CD4-positive, alpha-beta T cell (primary cell): ENCODE measurements at regions not wholly inside any gene's neighbourhood (a gene's known extent, or its start where the extent isn't known, plus 50 kb on each side); places are given as distances from the start of the nearest gene placed in this dataset.

Experiments
- ATAC-seq: fragments of 200-7000 bp; cut with Tn5 transposase; one replicate; pipeline ENCODE4 v1.10.0; 2022; ENCODE audit warnings: mild to moderate bottlenecking; ENCODE audit not compliant: poor library complexity
- CTCF ChIA-PET: fragments of 350-600 bp; sonication (Branson Sonifier 250); formaldehyde crosslinking; loops from one replicate; lab custom pipeline; 2021; ENCODE audit warnings: antibody characterized with exemption, inconsistent platforms; lab: Charles Lee
- POLR2A ChIA-PET: fragments of 350-600 bp; sonication (Branson Sonifier 250); formaldehyde crosslinking; loops from one replicate; lab custom pipeline; 2021; ENCODE audit warnings: antibody characterized with exemption, inconsistent platforms; lab: Charles Lee
- DNase-seq, 14 experiments: peaks; one replicate each; pipeline ENCODE4 v3.0.0-alpha.2; 2013 to 2020; ENCODE audit warnings: mixed read lengths in 2 of 14
- H3K27ac ChIP-seq, 2 donors: one replicate each; pipeline versions ENCODE4 v1.5.1 to v1.7.0; 2013; ENCODE audit warnings: low read length in 2 of 2, low read depth in 1 of 2, mild to moderate bottlenecking in 1 of 2
- H3K27me3 ChIP-seq, 2 experiments: 1 replicate in 1 of 2; 2 replicates in 1 of 2; pipeline versions ENCODE4 v1.6.1 to v1.7.0; 2013; ENCODE audit warnings: low read length in 2 of 2, control low read depth in 1 of 2, mild to moderate bottlenecking in 1 of 2, moderate library complexity in 1 of 2; ENCODE audit not compliant: insufficient read depth in 2 of 2, control insufficient read depth in 1 of 2
- H3K36me3 ChIP-seq: one replicate; pipeline ENCODE4 v1.6.1; 2013; ENCODE audit warnings: low read length, control low read depth; ENCODE audit not compliant: insufficient read depth
- H3K4me1 ChIP-seq: one replicate; pipeline ENCODE4 v1.6.1; 2013; ENCODE audit warnings: low read length, control low read depth; ENCODE audit not compliant: insufficient read depth
- H3K4me3 ChIP-seq: one replicate; pipeline ENCODE4 v1.5.1; 2013; ENCODE audit warnings: mild to moderate bottlenecking, low read length, moderate library complexity
- H3K9me3 ChIP-seq, 2 experiments: 1 replicate in 1 of 2; 2 replicates in 1 of 2; pipeline versions ENCODE4 v1.6.1 to v1.7.0; 2013; ENCODE audit warnings: low read length in 2 of 2, mild to moderate bottlenecking in 2 of 2, control low read depth in 1 of 2, moderate library complexity in 1 of 2; ENCODE audit not compliant: control insufficient read depth in 1 of 2, insufficient read depth in 1 of 2
- H3K27ac Mint-ChIP-seq: one replicate; pipeline ENCODE4 v1.8.0; 2020; ENCODE audit warnings: mixed read lengths
- H3K27me3 Mint-ChIP-seq: one replicate; pipeline ENCODE4 v1.8.0; 2021; ENCODE audit warnings: mixed read lengths
- H3K36me3 Mint-ChIP-seq: one replicate; pipeline ENCODE4 v1.8.0; 2021; ENCODE audit warnings: low read depth, mixed read lengths
- H3K4me1 Mint-ChIP-seq: one replicate; pipeline ENCODE4 v1.8.0; 2021; ENCODE audit warnings: low read depth, mixed read lengths
- H3K4me3 Mint-ChIP-seq: one replicate; pipeline ENCODE4 v1.8.0; 2020; ENCODE audit warnings: mild to moderate bottlenecking, mixed read lengths
- H3K9me3 Mint-ChIP-seq: one replicate; pipeline ENCODE4 v1.8.0; 2020; ENCODE audit warnings: mixed read lengths
- intact Hi-C, 2 experiments: fragments of 100-400 bp; cut with DNase I in 1 of 2; cut with micrococcal nuclease in 1 of 2; formaldehyde crosslinking; loops; one replicate each; pipeline versions ENCODE4 v1.15.1 to v1.9.0; 2023 to 2025; cut with DNase I, micrococcal nuclease
- TF ChIP-seq, protein P1 (sequence below): fragments of 200-600 bp; IDR thresholded peaks from one replicate; pipeline ENCODE4 v1.8.0; 2022; ENCODE audit warnings: antibody characterized with exemption, mild to moderate bottlenecking

DNA sequence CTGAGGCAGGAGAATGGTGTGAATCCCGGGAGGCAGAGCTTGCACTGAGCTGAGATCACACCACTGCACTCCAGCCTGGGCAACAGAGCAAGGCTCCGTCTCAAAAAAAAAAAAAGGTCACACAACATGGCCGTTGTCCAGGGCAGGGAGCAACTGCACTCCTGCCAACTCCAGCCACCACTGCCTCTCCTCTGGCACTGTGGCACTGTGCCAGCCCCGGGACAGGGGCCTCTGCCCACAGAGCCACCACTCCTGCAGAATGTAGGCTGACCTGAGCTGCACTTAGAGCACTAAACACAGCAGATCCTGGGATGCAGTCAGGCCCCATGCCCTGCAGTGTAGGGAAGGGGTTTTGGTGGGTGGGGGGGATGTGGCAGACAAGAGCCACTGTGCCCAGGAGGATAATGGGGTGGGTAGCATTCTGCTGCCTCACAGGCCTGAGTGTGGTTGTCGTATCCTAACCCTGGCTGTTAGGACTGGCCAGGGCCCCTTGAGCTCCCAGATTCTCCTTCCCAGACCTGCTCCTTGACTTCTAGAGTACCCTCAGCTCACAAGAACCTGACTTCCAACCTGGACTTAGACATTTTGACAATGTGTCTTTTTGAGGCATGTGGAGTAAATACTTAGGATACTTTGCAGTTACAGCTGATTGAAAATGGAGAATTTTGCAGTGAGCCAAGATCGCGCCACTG, 69.4 kb upstream of the SH3RF3 start:
- no peaks in the 10 kb centered on the region for H3K27me3 Mint-ChIP-seq
- H3K4me3 ChIP-seq: no peak overlapping the region
- intact Hi-C loops: loop anchor here in 1 of 2 experiments (5.0 kb wide), 1 partner anchor 72 kb away; the partner anchor contains the start of gene EDAR
- H3K27ac Mint-ChIP-seq: no peak overlapping the region
- ChIA-PET CTCF (no interaction called here), POLR2A (interaction anchor here (0.6 to 3.1 kb wide), 4 partner anchors 24 to 46 kb away, joined by 3 to 22 read pairs (median 3); no protein-coding TSS in a partner anchor)
- ATAC-seq (no peak), DNase-seq (no peak)
- TF ChIP-seq, protein P1, sequence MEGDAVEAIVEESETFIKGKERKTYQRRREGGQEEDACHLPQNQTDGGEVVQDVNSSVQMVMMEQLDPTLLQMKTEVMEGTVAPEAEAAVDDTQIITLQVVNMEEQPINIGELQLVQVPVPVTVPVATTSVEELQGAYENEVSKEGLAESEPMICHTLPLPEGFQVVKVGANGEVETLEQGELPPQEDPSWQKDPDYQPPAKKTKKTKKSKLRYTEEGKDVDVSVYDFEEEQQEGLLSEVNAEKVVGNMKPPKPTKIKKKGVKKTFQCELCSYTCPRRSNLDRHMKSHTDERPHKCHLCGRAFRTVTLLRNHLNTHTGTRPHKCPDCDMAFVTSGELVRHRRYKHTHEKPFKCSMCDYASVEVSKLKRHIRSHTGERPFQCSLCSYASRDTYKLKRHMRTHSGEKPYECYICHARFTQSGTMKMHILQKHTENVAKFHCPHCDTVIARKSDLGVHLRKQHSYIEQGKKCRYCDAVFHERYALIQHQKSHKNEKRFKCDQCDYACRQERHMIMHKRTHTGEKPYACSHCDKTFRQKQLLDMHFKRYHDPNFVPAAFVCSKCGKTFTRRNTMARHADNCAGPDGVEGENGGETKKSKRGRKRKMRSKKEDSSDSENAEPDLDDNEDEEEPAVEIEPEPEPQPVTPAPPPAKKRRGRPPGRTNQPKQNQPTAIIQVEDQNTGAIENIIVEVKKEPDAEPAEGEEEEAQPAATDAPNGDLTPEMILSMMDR: no peak
- no peaks in the 10 kb centered on the region for H3K36me3 ChIP-seq
- no peaks in the 10 kb centered on the region for H3K27me3 ChIP-seq
- no peak overlapping the region for H3K4me3 Mint-ChIP-seq
- no peak overlapping the region for H3K27ac ChIP-seq
- H3K36me3 Mint-ChIP-seq: no peaks in the 10 kb centered on the region
- H3K4me1 Mint-ChIP-seq: peaks cover 60% of the 10 kb centered on the region
- no peaks in the 10 kb centered on the region for H3K9me3 Mint-ChIP-seq
- H3K4me1 ChIP-seq: peaks cover 37% of the 10 kb centered on the region
- no peaks in the 10 kb centered on the region for H3K9me3 ChIP-seq

DNA sequence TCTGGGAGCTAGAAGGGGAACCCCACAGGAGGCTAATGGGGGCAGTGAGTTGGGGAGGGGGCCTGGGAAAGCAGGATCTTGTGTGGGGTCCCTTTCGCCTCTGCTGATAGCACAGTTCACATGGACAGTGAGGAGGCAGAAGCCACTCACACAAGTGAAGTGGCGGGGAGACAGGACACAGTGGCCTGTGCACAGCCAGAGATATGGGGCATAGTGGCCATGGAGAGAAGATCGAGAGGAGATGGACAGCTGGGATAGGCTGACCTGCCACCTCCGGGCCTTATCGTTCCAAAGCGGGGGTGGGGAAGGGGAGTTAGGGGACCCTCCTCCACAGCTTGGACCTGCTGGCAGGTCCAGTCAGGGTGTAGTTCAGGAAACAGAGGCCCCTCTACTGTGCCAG, 69.8 kb upstream of the EDAR start:
- Mint-ChIP-seq H3K4me3 (no peak overlapping the region), H3K36me3 (no peaks in the 10 kb centered on the region), H3K9me3 (no peaks in the 10 kb centered on the region), H3K27me3 (no peaks in the 10 kb centered on the region), H3K4me1 (peaks cover 57% of the 10 kb centered on the region), H3K27ac (no peak overlapping the region)
- intact Hi-C loops: no loop called here
- Histone ChIP-seq H3K9me3 (peaks cover 0 to 2% of the 10 kb centered on the region in 2 experiments), H3K27me3 (no peaks in the 10 kb centered on the region), H3K36me3 (no peaks in the 10 kb centered on the region), H3K27ac (no peak overlapping the region), H3K4me3 (no peak overlapping the region), H3K4me1 (peaks cover 37% of the 10 kb centered on the region)
- TF ChIP-seq, protein P1: no peak
- CTCF ChIA-PET: no interaction called here
- ATAC-seq (no peak), DNase-seq (no peak)
- POLR2A ChIA-PET: interaction anchor here (2.0 kb wide), 1 partner anchor 27 kb away, joined by 24 read pairs; no protein-coding TSS in a partner anchor

DNA sequence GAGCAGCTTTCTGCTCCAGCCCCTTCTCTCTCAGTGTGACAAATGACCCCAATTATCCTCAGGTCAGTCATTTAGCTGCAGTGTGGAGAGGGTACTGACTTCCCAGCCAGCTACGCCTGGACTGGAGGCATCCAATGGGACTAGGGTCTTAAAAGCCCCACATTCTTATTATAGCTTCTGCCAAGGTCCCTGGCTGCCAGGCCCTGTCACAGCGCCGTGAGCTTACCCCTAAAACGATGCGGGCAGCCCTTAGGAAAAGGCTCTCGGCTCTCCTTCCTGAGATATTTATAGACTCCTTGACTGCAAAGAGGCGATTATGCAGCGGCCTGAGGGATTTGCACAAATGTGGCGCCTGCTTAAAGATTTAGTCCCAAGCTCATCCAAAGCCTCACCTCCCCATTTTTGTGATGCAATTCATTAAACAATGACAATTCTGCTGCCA, 69.2 kb upstream of the EDAR start:
- Histone ChIP-seq H3K27ac (no peak overlapping the region), H3K4me3 (no peak overlapping the region), H3K27me3 (no peaks in the 10 kb centered on the region), H3K36me3 (no peaks in the 10 kb centered on the region), H3K4me1 (peaks cover 34% of the 10 kb centered on the region), H3K9me3 (peaks cover 0 to 3% of the 10 kb centered on the region in 2 experiments)
- Mint-ChIP-seq H3K4me1 (peaks cover 52% of the 10 kb centered on the region), H3K36me3 (no peaks in the 10 kb centered on the region), H3K4me3 (no peak overlapping the region), H3K27me3 (no peaks in the 10 kb centered on the region), H3K27ac (no peak overlapping the region), H3K9me3 (no peaks in the 10 kb centered on the region)
- POLR2A ChIA-PET: interaction anchor here (1.0 to 2.0 kb wide), 2 partner anchors 11 to 26 kb away, joined by 4 to 24 read pairs; no protein-coding TSS in a partner anchor
- TF ChIP-seq, protein P1: no peak
- CTCF ChIA-PET: no interaction called here
- no peak for DNase-seq
- ATAC-seq: no peak
- intact Hi-C loops: no loop called here
